NB4 (cell line): ENCODE measurements at regions not wholly inside any gene's neighbourhood (a gene's known extent, or its start where the extent isn't known, plus 50 kb on each side); places are given as distances from the start of the nearest gene placed in this dataset.

Source experiments
- CTCF ChIP-seq: IDR thresholded peaks from one replicate; pipeline ENCODE4 v1.5.1; 2012; ENCODE audit warnings: low read depth, low read length
- MAX ChIP-seq: IDR thresholded peaks from 2 replicates; pipeline ENCODE4 v1.6.1; 2011; ENCODE audit warnings: low read depth, low read length
- MYC ChIP-seq: IDR thresholded peaks from 2 replicates; pipeline ENCODE4 v1.6.1; 2011; ENCODE audit warnings: low read depth, low read length
- POLR2A ChIP-seq: IDR thresholded peaks from 2 replicates; pipeline ENCODE4 v1.6.1; 2011; ENCODE audit warnings: mild to moderate bottlenecking; ENCODE audit not compliant: insufficient read length; ENCODE audit errors: extremely low read depth

- TF ChIP-seq POLR2A (no peak), CTCF (no peak), MYC (no peak), MAX (no peak)
Measured at GRCh38 chr5:23105021-23105420, 251.9 kb upstream of the CDH12 start.
